ENCODE measurements at regions not wholly inside any gene's neighbourhood (a gene's known extent, or its start where the extent isn't known, plus 50 kb on each side); places are given as distances from the start of the nearest gene placed in this dataset.
A peak's percentile ranks its signal among the peaks of the same experiment; 100 is the strongest.

DNA sequence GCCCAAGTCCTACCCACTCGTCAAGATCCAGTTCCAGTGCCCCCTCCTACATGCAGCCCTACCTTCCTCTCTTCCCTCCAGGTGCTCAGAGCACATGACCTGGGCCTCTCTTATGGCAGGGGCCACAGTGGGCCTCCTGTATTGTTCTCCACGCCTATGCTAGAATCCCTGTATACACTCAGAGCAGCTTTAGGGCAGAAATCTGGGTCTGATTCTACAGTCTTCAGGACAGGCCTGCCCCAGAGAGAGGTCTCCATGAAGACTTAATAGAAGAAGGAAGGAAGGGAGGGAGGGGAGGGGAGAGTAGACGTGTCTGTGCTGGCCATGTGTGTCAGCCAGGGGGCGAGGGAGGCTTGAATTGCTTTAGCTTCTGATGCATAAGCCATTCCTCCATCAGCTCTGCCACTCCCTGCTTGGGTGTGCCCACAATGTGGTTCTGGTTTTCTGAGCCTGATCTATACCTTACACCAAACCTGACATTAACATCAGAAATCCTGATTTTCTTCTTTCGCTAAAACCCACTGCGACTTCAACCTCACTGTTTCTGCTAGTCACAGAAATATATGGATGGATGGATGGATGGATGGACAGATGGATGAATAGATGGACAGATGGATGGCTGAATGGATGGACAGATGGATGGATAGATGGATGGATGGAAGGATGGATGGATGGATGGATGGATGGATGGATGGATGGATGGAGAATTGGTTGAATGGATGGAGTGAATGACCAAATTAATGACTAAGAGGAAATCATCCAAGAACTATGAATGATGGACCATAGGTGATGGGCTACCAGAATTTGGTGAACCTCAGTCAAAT is 56.6 kb upstream of the PRDM11 start:
- Histone ChIP-seq H3K9me3 (no peaks in the 10 kb centered on the region), H3K27ac (peak overlapping the region; percentile 5 to 24), H3K4me1 (ENCODE audit: insufficient read depth) (peaks cover 8% of the 10 kb centered on the region), H3K27me3 (no peaks in the 10 kb centered on the region), H3K4me3 (no peak overlapping the region), H3K36me3 (no peaks in the 10 kb centered on the region)
- DNase-seq = no peak
- TF ChIP-seq, protein P1, sequence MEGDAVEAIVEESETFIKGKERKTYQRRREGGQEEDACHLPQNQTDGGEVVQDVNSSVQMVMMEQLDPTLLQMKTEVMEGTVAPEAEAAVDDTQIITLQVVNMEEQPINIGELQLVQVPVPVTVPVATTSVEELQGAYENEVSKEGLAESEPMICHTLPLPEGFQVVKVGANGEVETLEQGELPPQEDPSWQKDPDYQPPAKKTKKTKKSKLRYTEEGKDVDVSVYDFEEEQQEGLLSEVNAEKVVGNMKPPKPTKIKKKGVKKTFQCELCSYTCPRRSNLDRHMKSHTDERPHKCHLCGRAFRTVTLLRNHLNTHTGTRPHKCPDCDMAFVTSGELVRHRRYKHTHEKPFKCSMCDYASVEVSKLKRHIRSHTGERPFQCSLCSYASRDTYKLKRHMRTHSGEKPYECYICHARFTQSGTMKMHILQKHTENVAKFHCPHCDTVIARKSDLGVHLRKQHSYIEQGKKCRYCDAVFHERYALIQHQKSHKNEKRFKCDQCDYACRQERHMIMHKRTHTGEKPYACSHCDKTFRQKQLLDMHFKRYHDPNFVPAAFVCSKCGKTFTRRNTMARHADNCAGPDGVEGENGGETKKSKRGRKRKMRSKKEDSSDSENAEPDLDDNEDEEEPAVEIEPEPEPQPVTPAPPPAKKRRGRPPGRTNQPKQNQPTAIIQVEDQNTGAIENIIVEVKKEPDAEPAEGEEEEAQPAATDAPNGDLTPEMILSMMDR (IDR thresholded peaks at IDR 0.05) = no peak
- no peak for TF ChIP-seq EP300 (IDR thresholded peaks at IDR 0.05)
- no peak for TF ChIP-seq POLR2A (IDR thresholded peaks at IDR 0.05)
- 47 to 63% (median 54%) methylated on average over 6 of the region's 6 CpGs for WGBS, 3 donors
- intact Hi-C loops (cut with DNase I) = no loop called here

DNA sequence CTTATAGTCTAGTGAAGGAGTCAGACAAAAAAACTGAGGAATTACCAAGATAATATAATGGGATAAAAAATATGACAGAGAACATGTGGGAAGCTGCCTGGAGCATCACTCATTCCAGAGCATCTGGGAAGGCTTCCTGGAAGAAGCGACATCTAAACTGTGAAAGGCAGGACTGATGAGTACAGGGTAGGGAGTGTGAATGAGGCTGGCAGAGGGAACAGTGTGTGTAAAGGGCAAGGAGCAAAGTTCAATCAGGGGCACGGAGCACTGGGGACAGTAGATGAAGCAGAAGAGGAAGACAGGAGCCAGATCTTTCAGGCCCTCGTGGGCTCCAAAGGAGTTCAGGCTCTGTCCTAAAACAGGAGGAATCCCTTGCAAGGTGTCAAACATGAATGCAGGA is 55.8 kb upstream of the PRDM11 start:
- H3K4me3 ChIP-seq = no peak overlapping the region
- no peak for DNase-seq
- H3K9me3 ChIP-seq = no peaks in the 10 kb centered on the region
- intact Hi-C loops (cut with DNase I) = no loop called here
- H3K4me1 ChIP-seq (ENCODE audit: insufficient read depth) = peaks cover 8% of the 10 kb centered on the region
- H3K27ac ChIP-seq = no peak overlapping the region
- no peaks in the 10 kb centered on the region for H3K36me3 ChIP-seq
- 41 to 52% (median 50%) methylated on average over 3 of the region's 3 CpGs for WGBS, 3 donors
- no peaks in the 10 kb centered on the region for H3K27me3 ChIP-seq
- TF ChIP-seq, protein P1 (IDR thresholded peaks at IDR 0.05) = no peak
- no peak for TF ChIP-seq EP300 (IDR thresholded peaks at IDR 0.05)
- no peak for TF ChIP-seq POLR2A (IDR thresholded peaks at IDR 0.05)

DNA sequence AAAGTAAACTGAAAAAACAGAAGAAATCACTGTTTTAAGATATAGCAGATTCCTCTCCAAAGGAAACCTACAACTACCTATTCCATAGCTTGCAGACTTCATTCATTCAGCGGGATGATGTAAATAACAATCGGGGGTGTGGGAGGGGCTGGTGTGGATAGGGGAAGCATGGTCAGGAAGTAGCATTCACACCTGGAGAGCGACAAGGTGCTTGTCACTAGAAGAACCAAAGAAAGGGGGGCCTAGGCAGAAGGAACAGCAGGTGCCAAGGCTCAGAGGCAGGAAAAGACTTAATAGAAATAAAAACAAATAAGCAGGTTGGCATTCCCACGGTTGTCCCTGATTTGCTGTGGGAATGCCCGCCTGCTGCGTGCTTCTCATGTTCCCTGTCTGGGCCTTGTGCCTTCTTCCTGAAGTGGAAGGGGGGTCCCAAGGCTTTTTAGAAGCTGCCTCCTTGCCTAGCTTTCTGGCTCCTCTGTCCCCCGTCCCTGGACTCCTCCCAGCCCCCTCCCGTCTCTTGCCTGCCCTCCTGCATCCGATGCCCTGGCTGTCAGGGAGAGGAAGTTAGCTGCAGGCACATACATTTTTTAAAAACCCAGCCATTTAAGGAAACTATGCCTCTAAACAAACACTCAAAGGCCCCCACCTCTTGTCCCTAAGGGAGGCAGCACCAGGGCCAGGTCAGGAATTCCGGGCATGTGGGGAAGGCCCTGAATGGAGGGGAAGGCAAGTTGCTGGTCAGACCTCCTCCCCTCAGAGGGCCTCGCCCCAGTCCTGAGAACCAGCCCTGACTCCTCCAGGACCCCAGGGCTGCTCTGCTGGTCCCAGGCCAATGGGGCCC is 54.7 kb upstream of the PRDM11 start:
- Histone ChIP-seq H3K27me3 (no peaks in the 10 kb centered on the region), H3K4me1 (ENCODE audit: insufficient read depth) (peaks cover 8% of the 10 kb centered on the region), H3K9me3 (no peaks in the 10 kb centered on the region), H3K4me3 (no peak overlapping the region), H3K27ac (no peak overlapping the region), H3K36me3 (no peaks in the 10 kb centered on the region)
- 39 to 47% (median 43%) methylated on average over 11 of the region's 11 CpGs for WGBS, 3 donors
- intact Hi-C loops (cut with DNase I) = no loop called here
- DNase-seq = no peak
- TF ChIP-seq POLR2A (IDR thresholded peaks at IDR 0.05) = no peak
- TF ChIP-seq, protein P1 (IDR thresholded peaks at IDR 0.05) = no peak
- TF ChIP-seq EP300 (IDR thresholded peaks at IDR 0.05) = no peak

DNA sequence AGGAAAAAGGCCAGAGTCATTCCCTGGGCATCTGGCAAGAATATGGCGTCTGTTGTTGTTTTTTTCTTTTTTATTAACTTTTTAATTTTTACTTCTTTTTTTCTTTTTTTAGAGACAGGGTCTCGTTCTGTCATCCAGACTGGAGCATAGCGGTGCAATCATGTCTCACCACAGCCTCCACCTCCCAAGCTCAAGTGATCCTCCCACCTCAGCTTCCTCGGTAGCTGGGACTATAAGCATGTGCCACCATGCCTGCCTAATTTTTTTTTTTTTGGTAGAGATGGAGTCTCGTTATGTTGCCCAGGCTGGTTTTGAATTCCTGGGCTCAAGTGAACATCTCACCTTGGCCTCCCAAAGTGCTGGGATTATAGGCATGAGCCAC is 54.0 kb upstream of the PRDM11 start:
- no peak for TF ChIP-seq POLR2A (IDR thresholded peaks at IDR 0.05)
- TF ChIP-seq, protein P1 (IDR thresholded peaks at IDR 0.05) = no peak
- TF ChIP-seq EP300 (IDR thresholded peaks at IDR 0.05) = no peak
- Histone ChIP-seq H3K27me3 (no peaks in the 10 kb centered on the region), H3K4me3 (no peak overlapping the region), H3K27ac (no peak overlapping the region), H3K9me3 (no peaks in the 10 kb centered on the region), H3K36me3 (no peaks in the 10 kb centered on the region), H3K4me1 (ENCODE audit: insufficient read depth) (peaks cover 8% of the 10 kb centered on the region)
- DNase-seq = no peak
- intact Hi-C loops (cut with DNase I) = no loop called here
- WGBS, 3 donors = 53 to 64% (median 57%) methylated on average over 5 of the region's 5 CpGs

Data from ovary (tissue), 7 donors.